Neural progenitor cell (in vitro differentiated cells): ENCODE measurements at regions not wholly inside any gene's neighbourhood (a gene's known extent, or its start where the extent isn't known, plus 50 kb on each side); places are given as distances from the start of the nearest gene placed in this dataset.

ENCODE experiments used
- DNase-seq: peaks from one replicate; pipeline ENCODE4 v3.0.0-alpha.2; 2016; ENCODE audit warnings: low spot score
- H2AFZ ChIP-seq: fragments of 200-600 bp; sonication (generic); replicated peaks from 2 replicates; pipeline ENCODE4 v1.6.1; 2016; ENCODE audit warnings: antibody characterized with exemption
- H3F3A ChIP-seq: fragments of 200-600 bp; sonication (generic); 2 replicates; pipeline ENCODE4 v1.6.1; 2016; ENCODE audit warnings: antibody characterized with exemption, low read depth
- H3K27ac ChIP-seq: fragments of 200-600 bp; sonication (generic); 2 replicates; pipeline ENCODE4 v1.5.1; 2016; ENCODE audit warnings: mild to moderate bottlenecking
- H3K27me3 ChIP-seq: fragments of 200-600 bp; sonication (generic); 2 replicates; pipeline ENCODE4 v1.6.1; 2016; ENCODE audit warnings: mild to moderate bottlenecking, moderate library complexity
- H3K36me3 ChIP-seq: fragments of 200-600 bp; sonication (generic); 2 replicates; pipeline ENCODE4 v1.5.1; 2016
- H3K4me1 ChIP-seq: fragments of 200-600 bp; sonication (generic); 2 replicates; pipeline ENCODE4 v1.6.1; 2016; ENCODE audit warnings: mixed run types
- H3K4me2 ChIP-seq: fragments of 200-600 bp; sonication (generic); 2 replicates; pipeline ENCODE4 v1.6.1; 2016
- H3K4me3 ChIP-seq: fragments of 200-600 bp; sonication (generic); 2 replicates; pipeline ENCODE4 v1.5.1; 2016
- H3K79me2 ChIP-seq: fragments of 200-600 bp; sonication (generic); 2 replicates; pipeline ENCODE4 v1.6.1; 2016; ENCODE audit warnings: low read depth
- H3K9ac ChIP-seq: fragments of 200-600 bp; sonication (generic); 2 replicates; pipeline ENCODE4 v1.6.1; 2016
- H3K9me3 ChIP-seq: fragments of 200-600 bp; sonication (generic); 2 replicates; pipeline ENCODE4 v1.5.1; 2016; ENCODE audit warnings: low read depth
- H4K20me1 ChIP-seq: fragments of 200-600 bp; sonication (generic); 2 replicates; pipeline ENCODE4 v1.6.1; 2016; ENCODE audit warnings: low read depth
- H3K27ac Mint-ChIP-seq: 3 replicates; pipeline ENCODE4 v1.8.0; 2021; ENCODE audit warnings: mixed read lengths
- H3K27me3 Mint-ChIP-seq: 2 replicates; pipeline ENCODE4 v1.8.0; 2022; ENCODE audit warnings: low read depth, mild to moderate bottlenecking, inconsistent platforms, moderate library complexity, mixed read lengths; ENCODE audit not compliant: insufficient read depth
- H3K36me3 Mint-ChIP-seq: 3 replicates; pipeline ENCODE4 v1.8.0; 2021; ENCODE audit warnings: mixed read lengths
- H3K4me1 Mint-ChIP-seq: 3 replicates; pipeline ENCODE4 v1.8.0; 2021; ENCODE audit warnings: mixed read lengths
- H3K4me3 Mint-ChIP-seq: 3 replicates; pipeline ENCODE4 v1.8.0; 2021; ENCODE audit warnings: mild to moderate bottlenecking, moderate library complexity, mixed read lengths
- H3K9me3 Mint-ChIP-seq: 3 replicates; pipeline ENCODE4 v1.8.0; 2020; ENCODE audit warnings: mixed read lengths
- EZH2 ChIP-seq: fragments of 200-600 bp; sonication (generic); IDR thresholded peaks from 2 replicates; pipeline ENCODE4 v1.6.1; 2017; ENCODE audit warnings: antibody characterized with exemption, mild to moderate bottlenecking, moderate library complexity
- EZH2phosphoT487 ChIP-seq: fragments of 200-600 bp; sonication (generic); IDR thresholded peaks from 2 replicates; pipeline ENCODE4 v1.6.1; 2017; ENCODE audit warnings: antibody characterized with exemption
- TF ChIP-seq, protein P1 (sequence below): fragments of 200-600 bp; sonication (generic); IDR thresholded peaks from 2 replicates; pipeline ENCODE4 v1.5.1; 2017; ENCODE audit warnings: antibody characterized with exemption, mild to moderate bottlenecking

DNA sequence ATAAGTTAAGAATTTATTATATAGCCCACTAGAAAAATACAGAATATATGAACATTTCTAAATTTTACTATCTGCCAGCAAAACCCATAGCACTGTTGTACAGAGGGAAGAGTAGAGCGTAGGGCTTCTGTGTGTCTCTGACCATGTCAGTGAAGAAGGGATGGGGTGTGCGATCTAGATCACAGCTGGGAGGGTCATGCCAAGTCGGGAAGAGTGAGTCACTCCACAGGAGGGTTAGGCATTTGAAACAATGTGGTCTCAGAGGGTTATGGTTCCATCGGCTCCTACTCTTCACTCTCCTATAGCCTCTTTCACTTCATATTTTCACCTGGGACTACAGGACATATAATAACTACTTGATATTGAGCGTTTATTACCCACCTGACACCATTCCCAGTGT lies 185.1 kb upstream of the DDHD1 start:
- no peak overlapping the region for H3K27ac Mint-ChIP-seq
- no peaks in the 10 kb centered on the region for H3K36me3 Mint-ChIP-seq
- Histone ChIP-seq H2AFZ (no peak overlapping the region), H3K4me1 (peaks cover 14% of the 10 kb centered on the region), H3K4me2 (no peak overlapping the region), H4K20me1 (no peaks in the 10 kb centered on the region), H3K27me3 (no peaks in the 10 kb centered on the region), H3K36me3 (no peaks in the 10 kb centered on the region), H3K27ac (no peak overlapping the region), H3F3A (peaks cover 6% of the 10 kb centered on the region), H3K9ac (no peak overlapping the region), H3K79me2 (no peaks in the 10 kb centered on the region), H3K4me3 (no peak overlapping the region), H3K9me3 (no peaks in the 10 kb centered on the region)
- peaks cover 3% of the 10 kb centered on the region for H3K27me3 Mint-ChIP-seq
- H3K9me3 Mint-ChIP-seq: peaks cover 7% of the 10 kb centered on the region
- DNase-seq: no peak
- TF ChIP-seq EZH2phosphoT487 (no peak), EZH2 (no peak)
- TF ChIP-seq, protein P1, sequence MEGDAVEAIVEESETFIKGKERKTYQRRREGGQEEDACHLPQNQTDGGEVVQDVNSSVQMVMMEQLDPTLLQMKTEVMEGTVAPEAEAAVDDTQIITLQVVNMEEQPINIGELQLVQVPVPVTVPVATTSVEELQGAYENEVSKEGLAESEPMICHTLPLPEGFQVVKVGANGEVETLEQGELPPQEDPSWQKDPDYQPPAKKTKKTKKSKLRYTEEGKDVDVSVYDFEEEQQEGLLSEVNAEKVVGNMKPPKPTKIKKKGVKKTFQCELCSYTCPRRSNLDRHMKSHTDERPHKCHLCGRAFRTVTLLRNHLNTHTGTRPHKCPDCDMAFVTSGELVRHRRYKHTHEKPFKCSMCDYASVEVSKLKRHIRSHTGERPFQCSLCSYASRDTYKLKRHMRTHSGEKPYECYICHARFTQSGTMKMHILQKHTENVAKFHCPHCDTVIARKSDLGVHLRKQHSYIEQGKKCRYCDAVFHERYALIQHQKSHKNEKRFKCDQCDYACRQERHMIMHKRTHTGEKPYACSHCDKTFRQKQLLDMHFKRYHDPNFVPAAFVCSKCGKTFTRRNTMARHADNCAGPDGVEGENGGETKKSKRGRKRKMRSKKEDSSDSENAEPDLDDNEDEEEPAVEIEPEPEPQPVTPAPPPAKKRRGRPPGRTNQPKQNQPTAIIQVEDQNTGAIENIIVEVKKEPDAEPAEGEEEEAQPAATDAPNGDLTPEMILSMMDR: no peak
- no peak overlapping the region for H3K4me3 Mint-ChIP-seq
- H3K4me1 Mint-ChIP-seq: peaks cover 26% of the 10 kb centered on the region

DNA sequence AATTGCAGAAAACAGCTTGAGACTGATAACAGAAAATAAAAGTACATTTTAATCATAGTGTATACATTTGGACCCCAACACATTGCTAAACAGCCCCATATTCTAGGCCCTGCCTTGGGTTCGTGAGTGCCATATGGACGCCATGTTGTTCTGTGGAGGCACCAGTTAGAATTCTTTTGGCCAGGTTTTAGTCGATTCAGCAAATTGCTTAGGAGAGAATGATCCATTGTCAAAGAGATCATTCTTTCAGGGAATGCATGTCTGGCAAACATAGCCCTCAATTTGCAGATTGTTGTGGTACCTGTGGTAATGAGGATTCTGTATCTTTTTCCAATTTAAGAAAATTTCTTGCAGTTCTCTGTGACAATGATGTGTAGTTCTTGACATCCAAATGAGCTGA lies 183.6 kb upstream of the DDHD1 start:
- Histone ChIP-seq H3K4me2 (no peak overlapping the region), H3K9me3 (no peaks in the 10 kb centered on the region), H3K9ac (no peak overlapping the region), H3K4me3 (no peak overlapping the region), H3K27me3 (no peaks in the 10 kb centered on the region), H3K79me2 (no peaks in the 10 kb centered on the region), H2AFZ (no peak overlapping the region), H3K27ac (no peak overlapping the region), H3K4me1 (peaks cover 7% of the 10 kb centered on the region), H4K20me1 (no peaks in the 10 kb centered on the region), H3K36me3 (no peaks in the 10 kb centered on the region), H3F3A (peaks cover 6% of the 10 kb centered on the region)
- H3K36me3 Mint-ChIP-seq: no peaks in the 10 kb centered on the region
- no peak overlapping the region for H3K4me3 Mint-ChIP-seq
- peaks cover 7% of the 10 kb centered on the region for H3K9me3 Mint-ChIP-seq
- no peak for DNase-seq
- H3K4me1 Mint-ChIP-seq: peaks cover 27% of the 10 kb centered on the region
- H3K27ac Mint-ChIP-seq: no peak overlapping the region
- H3K27me3 Mint-ChIP-seq: peaks cover 3% of the 10 kb centered on the region
- TF ChIP-seq, protein P1: no peak
- TF ChIP-seq EZH2 (no peak), EZH2phosphoT487 (no peak)

DNA sequence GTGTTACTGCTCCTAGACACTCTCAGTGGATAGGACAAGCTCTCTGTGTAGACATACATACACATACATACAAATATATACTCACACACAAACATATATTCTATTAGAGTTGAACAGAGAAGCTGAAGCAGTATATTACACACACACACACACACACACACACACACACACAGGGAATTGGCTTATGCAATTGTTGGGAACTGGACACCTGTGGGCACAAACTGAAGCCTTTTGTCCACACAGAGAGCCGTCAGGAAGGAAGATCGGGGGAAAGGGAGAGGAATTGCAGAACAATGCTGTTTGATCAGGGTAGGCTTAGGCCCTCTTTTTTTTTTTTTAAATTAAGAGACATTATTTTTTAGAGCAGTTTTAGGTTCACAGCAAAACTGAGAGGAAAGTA lies 180.7 kb upstream of the DDHD1 start:
- Histone ChIP-seq H3K9me3 (no peaks in the 10 kb centered on the region), H4K20me1 (no peaks in the 10 kb centered on the region), H3K27me3 (no peaks in the 10 kb centered on the region), H3K36me3 (no peaks in the 10 kb centered on the region), H3K9ac (no peak overlapping the region), H2AFZ (no peak overlapping the region), H3F3A (no peaks in the 10 kb centered on the region), H3K4me3 (no peak overlapping the region), H3K79me2 (no peaks in the 10 kb centered on the region), H3K4me2 (no peak overlapping the region), H3K4me1 (no peaks in the 10 kb centered on the region), H3K27ac (no peak overlapping the region)
- H3K36me3 Mint-ChIP-seq: peaks cover 2% of the 10 kb centered on the region
- peaks cover 6% of the 10 kb centered on the region for H3K9me3 Mint-ChIP-seq
- H3K27ac Mint-ChIP-seq: no peak overlapping the region
- peak; percentile 34 for DNase-seq
- no peak overlapping the region for H3K4me3 Mint-ChIP-seq
- TF ChIP-seq EZH2 (no peak), EZH2phosphoT487 (no peak)
- TF ChIP-seq, protein P1: no peak
- peaks cover 23% of the 10 kb centered on the region for H3K4me1 Mint-ChIP-seq
- peaks cover 3% of the 10 kb centered on the region for H3K27me3 Mint-ChIP-seq
